Right ventricle myocardium superior (tissue), 1 donor: ENCODE measurements at regions not wholly inside any gene's neighbourhood (a gene's known extent, or its start where the extent isn't known, plus 50 kb on each side); places are given as distances from the start of the nearest gene placed in this dataset.

Source experiments
- ATAC-seq: fragments of 200-7000 bp; cut with Tn5 transposase; one replicate; pipeline ENCODE4 v1.9.1; 2020; ENCODE audit warnings: mild to moderate bottlenecking; ENCODE audit not compliant: poor library complexity
- DNase-seq: peaks from one replicate; pipeline ENCODE4 v3.0.0-alpha.2; 2020
- intact Hi-C: fragments of 100-400 bp; cut with DNase I; formaldehyde crosslinking; loops from one replicate; pipeline ENCODE4 v1.11.2; 2022
- donor health status: DM: no; HTN: yes; CAD: no; lungs with severe emphysema.

- intact Hi-C loops, result no loop called here
- no peak for DNase-seq
- no peak for ATAC-seq
These were observed 256.8 kb downstream of the TOMM20 start for GRCh38 chr1:234871710-234872271.

GRCh38 chr1:234871039-234871709, 257.5 kb downstream of the TOMM20 start:
- intact Hi-C loops, result no loop called here
- no peak for ATAC-seq
- DNase-seq, result no peak

- DNase-seq (no peak), ATAC-seq (peak; percentile 30)
- intact Hi-C loops, result no loop called here
These were observed 258.3 kb downstream of the TOMM20 start for GRCh38 chr1:234870020-234870981.

GRCh38 chr1:234869182-234870019, 259.2 kb downstream of the TOMM20 start:
- intact Hi-C loops, result no loop called here
- no peak for ATAC-seq
- no peak for DNase-seq

GRCh38 chr1:234868296-234869147, 258.5 kb upstream of the IRF2BP2 start:
- intact Hi-C loops, result no loop called here
- DNase-seq, result no peak
- ATAC-seq, result no peak

GRCh38 chr1:234866007-234866866, 256.3 kb upstream of the IRF2BP2 start:
- DNase-seq (peak; percentile 58), ATAC-seq (peak; percentile 68)
- intact Hi-C loops, result no loop called here

GRCh38 chr1:234865171-234866006, 255.4 kb upstream of the IRF2BP2 start:
- intact Hi-C loops, result no loop called here
- DNase-seq, result no peak
- no peak for ATAC-seq

- DNase-seq, result no peak
- intact Hi-C loops, result no loop called here
- ATAC-seq, result no peak
These were observed 254.1 kb upstream of the IRF2BP2 start for GRCh38 chr1:234864116-234864515.

- intact Hi-C loops, result no loop called here
- DNase-seq (no peak), ATAC-seq (peak; percentile 35)
These were observed 253.6 kb upstream of the IRF2BP2 start for GRCh38 chr1:234863551-234863971.

- intact Hi-C loops, result no loop called here
- ATAC-seq, result peak; percentile 55
These were observed 253.1 kb upstream of the IRF2BP2 start for GRCh38 chr1:234862944-234863515.

GRCh38 chr1:234862360-234862943, 252.5 kb upstream of the IRF2BP2 start:
- peak; percentile 3 for ATAC-seq
- intact Hi-C loops, result no loop called here
- DNase-seq, result no peak

More at GRCh38 chr1:234862944-234863515, 253.1 kb upstream of the IRF2BP2 start:
- DNase-seq, result peak; percentile 87

GRCh38 chr1:234861761-234862160, 251.8 kb upstream of the IRF2BP2 start:
- intact Hi-C loops, result no loop called here
- no peak for DNase-seq
- no peak for ATAC-seq

GRCh38 chr1:234861024-234861620, 251.1 kb upstream of the IRF2BP2 start:
- ATAC-seq, result no peak
- no peak for DNase-seq
- intact Hi-C loops, result no loop called here

GRCh38 chr1:234858722-234859121, 248.7 kb upstream of the IRF2BP2 start:
- intact Hi-C loops, result no loop called here
- ATAC-seq (no peak), DNase-seq (no peak)

GRCh38 chr1:234856845-234857245, 246.9 kb upstream of the IRF2BP2 start:
- DNase-seq, result no peak
- intact Hi-C loops, result no loop called here
- ATAC-seq, result peak; percentile 80
